Mesenchymal stem cell (in vitro differentiated cells and primary cell): ENCODE measurements at regions not wholly inside any gene's neighbourhood (a gene's known extent, or its start where the extent isn't known, plus 50 kb on each side); places are given as distances from the start of the nearest gene placed in this dataset.

Experiments used
- DNase-seq: peaks from one replicate; pipeline ENCODE4 v3.0.0-alpha.2; 2013
- H2AFZ ChIP-seq: one replicate; pipeline ENCODE4 v1.6.1; 2013; ENCODE audit warnings: low read depth, mild to moderate bottlenecking, control low read depth, inconsistent platforms, low read length, moderate library complexity
- H2AK5ac ChIP-seq: 2 replicates; pipeline ENCODE4 v1.6.1; 2013; ENCODE audit warnings: low read length, moderate library complexity, mild to moderate bottlenecking, inconsistent platforms; ENCODE audit not compliant: severe bottlenecking
- H2BK120ac ChIP-seq: one replicate; pipeline ENCODE4 v1.6.1; 2013; ENCODE audit warnings: low read depth, mild to moderate bottlenecking, inconsistent platforms, low read length, moderate library complexity
- H2BK12ac ChIP-seq, 2 experiments: one replicate each; pipeline ENCODE4 v1.6.1; 2013; ENCODE audit warnings: inconsistent platforms in 2 of 2, low read length in 2 of 2, mild to moderate bottlenecking in 2 of 2, moderate library complexity in 2 of 2, control low read depth in 1 of 2
- H2BK15ac ChIP-seq: one replicate; pipeline ENCODE4 v1.6.1; 2013; ENCODE audit warnings: mild to moderate bottlenecking, low read depth, inconsistent platforms; ENCODE audit not compliant: poor library complexity, severe bottlenecking
- H2BK5ac ChIP-seq: 2 replicates; pipeline ENCODE4 v1.6.1; 2013; ENCODE audit warnings: low read depth, mild to moderate bottlenecking, low read length, control low read depth, inconsistent platforms; ENCODE audit not compliant: poor library complexity, severe bottlenecking
- H3K14ac ChIP-seq, 2 experiments: one replicate each; pipeline ENCODE4 v1.6.1; 2013; ENCODE audit warnings: inconsistent platforms in 2 of 2, low read length in 2 of 2, control low read depth in 1 of 2, mild to moderate bottlenecking in 1 of 2, moderate library complexity in 1 of 2
- H3K18ac ChIP-seq, 2 experiments: one replicate each; pipeline ENCODE4 v1.6.1; 2013; ENCODE audit warnings: inconsistent platforms in 2 of 2, low read length in 2 of 2, control low read depth in 1 of 2, low read depth in 1 of 2, mild to moderate bottlenecking in 1 of 2
- H3K23ac ChIP-seq, 2 experiments: one replicate each; pipeline ENCODE4 v1.6.1; 2013; ENCODE audit warnings: inconsistent platforms in 2 of 2, low read length in 2 of 2, mild to moderate bottlenecking in 2 of 2, moderate library complexity in 2 of 2, control low read depth in 1 of 2
- H3K27ac ChIP-seq: 2 replicates; pipeline ENCODE4 v1.5.1; 2013; ENCODE audit warnings: mild to moderate bottlenecking, moderate library complexity, low read length, control low read depth, inconsistent platforms; ENCODE audit not compliant: poor library complexity, severe bottlenecking
- H3K27me3 ChIP-seq, 2 experiments: 2 replicates each; pipeline versions ENCODE4 v1.6.1 to v1.7.0; 2013; ENCODE audit warnings: low read length in 2 of 2, mild to moderate bottlenecking in 2 of 2, moderate library complexity in 2 of 2, control low read depth in 1 of 2, inconsistent platforms in 1 of 2; ENCODE audit not compliant: control insufficient read depth in 1 of 2, insufficient read depth in 1 of 2
- H3K36me3 ChIP-seq, 2 experiments: 2 replicates each; pipeline versions ENCODE4 v1.6.1 to v1.7.0; 2013; ENCODE audit warnings: low read length in 2 of 2, control low read depth in 1 of 2, inconsistent platforms in 1 of 2, low read depth in 1 of 2, mild to moderate bottlenecking in 1 of 2; ENCODE audit not compliant: insufficient read depth in 2 of 2, control insufficient read depth in 1 of 2
- H3K4ac ChIP-seq, 2 experiments: one replicate each; pipeline ENCODE4 v1.6.1; 2013; ENCODE audit warnings: inconsistent platforms in 2 of 2, low read length in 2 of 2, mild to moderate bottlenecking in 2 of 2, moderate library complexity in 2 of 2, control low read depth in 1 of 2, low read depth in 1 of 2
- H3K4me1 ChIP-seq: 2 replicates; pipeline ENCODE4 v1.6.1; 2013; ENCODE audit warnings: low read depth, low read length, control low read depth; ENCODE audit not compliant: control insufficient read depth, insufficient read depth
- H3K4me2 ChIP-seq: 2 replicates; pipeline ENCODE4 v1.6.1; 2013; ENCODE audit warnings: low read length, mild to moderate bottlenecking, inconsistent platforms; ENCODE audit not compliant: poor library complexity, severe bottlenecking
- H3K4me3 ChIP-seq, 2 experiments: 2 replicates each; pipeline versions ENCODE4 v1.5.1 to v1.7.0; 2013; ENCODE audit warnings: low read length in 2 of 2, mild to moderate bottlenecking in 2 of 2, control low read depth in 1 of 2, low read depth in 1 of 2; ENCODE audit not compliant: insufficient read depth in 1 of 2
- H3K79me1 ChIP-seq: replicated peaks from 2 replicates; pipeline ENCODE4 v1.6.1; 2013; ENCODE audit warnings: mild to moderate bottlenecking, control low read depth, low read length, inconsistent platforms; ENCODE audit not compliant: poor library complexity, severe bottlenecking
- H3K9ac ChIP-seq: 2 replicates; pipeline ENCODE4 v1.7.0; 2013; ENCODE audit warnings: mild to moderate bottlenecking, low read length, moderate library complexity
- H3K9me3 ChIP-seq: 2 replicates; pipeline ENCODE4 v1.7.0; 2013; ENCODE audit warnings: mild to moderate bottlenecking, low read length; ENCODE audit not compliant: control insufficient read depth
- H4K8ac ChIP-seq: one replicate; pipeline ENCODE4 v1.6.1; 2013; ENCODE audit warnings: inconsistent platforms, mild to moderate bottlenecking, low read length, moderate library complexity
- H4K91ac ChIP-seq: one replicate; pipeline ENCODE4 v1.6.1; 2013; ENCODE audit warnings: mild to moderate bottlenecking, low read length, inconsistent platforms
- WGBS: methylation state at CpG from one replicate; pipeline ENCODE4 v1.1.7; 2013; ENCODE audit warnings: mixed read lengths; 5-methylcytosine and 5-hydroxymethylcytosine counted together

- no peaks in the 10 kb centered on the region for H3K36me3 ChIP-seq
- no peak overlapping the region for H4K8ac ChIP-seq
- no peak overlapping the region for H3K9ac ChIP-seq
- H2BK5ac ChIP-seq: no peak overlapping the region
- H3K27me3 ChIP-seq: no peaks in the 10 kb centered on the region
- WGBS: 60% methylated on average over 1 of the region's 2 CpGs
- DNase-seq: no peak
- H2BK120ac ChIP-seq: no peak overlapping the region
- H3K4me3 ChIP-seq: no peak overlapping the region
- no peak overlapping the region for H2AK5ac ChIP-seq
- no peak overlapping the region for H3K27ac ChIP-seq
- H2AFZ ChIP-seq: no peak overlapping the region
- H4K91ac ChIP-seq: no peak overlapping the region
- H3K23ac ChIP-seq: no peak overlapping the region
- H2BK15ac ChIP-seq: no peak overlapping the region
- no peak overlapping the region for H3K4ac ChIP-seq
- H3K4me2 ChIP-seq: no peak overlapping the region
- H3K9me3 ChIP-seq: no peaks in the 10 kb centered on the region
- H3K4me1 ChIP-seq: no peaks in the 10 kb centered on the region
- H3K18ac ChIP-seq: no peak overlapping the region
- no peak overlapping the region for H2BK12ac ChIP-seq
- H3K79me1 ChIP-seq: no peaks in the 10 kb centered on the region
- H3K14ac ChIP-seq: no peak overlapping the region
Measured at GRCh38 chr10:105347487-105347886, 706.4 kb downstream of the SORCS3 start.

GRCh38 chr10:105342606-105343005, 701.5 kb downstream of the SORCS3 start:
- H3K4ac ChIP-seq: no peak overlapping the region
- H2BK12ac ChIP-seq: no peak overlapping the region
- no peaks in the 10 kb centered on the region for H3K4me1 ChIP-seq
- no peak overlapping the region for H3K9ac ChIP-seq
- DNase-seq: no peak
- H3K36me3 ChIP-seq: no peaks in the 10 kb centered on the region
- H3K9me3 ChIP-seq: no peaks in the 10 kb centered on the region
- no peak overlapping the region for H3K18ac ChIP-seq
- no peak overlapping the region for H3K14ac ChIP-seq
- no peak overlapping the region for H2BK15ac ChIP-seq
- H3K79me1 ChIP-seq: no peaks in the 10 kb centered on the region
- H2BK120ac ChIP-seq: no peak overlapping the region
- no peak overlapping the region for H3K27ac ChIP-seq
- H3K23ac ChIP-seq: no peak overlapping the region
- no peak overlapping the region for H3K4me2 ChIP-seq
- H2BK5ac ChIP-seq: no peak overlapping the region
- no peak overlapping the region for H2AK5ac ChIP-seq
- H3K4me3 ChIP-seq: no peak overlapping the region
- no peaks in the 10 kb centered on the region for H3K27me3 ChIP-seq
- WGBS: 52% methylated on average over 4 of the region's 4 CpGs
- no peak overlapping the region for H4K8ac ChIP-seq
- H4K91ac ChIP-seq: no peak overlapping the region
- H2AFZ ChIP-seq: no peak overlapping the region

GRCh38 chr10:105339669-105340068, 698.6 kb downstream of the SORCS3 start:
- Histone ChIP-seq H3K9me3 (peaks cover 4% of the 10 kb centered on the region), H3K23ac (no peak overlapping the region), H2AK5ac (no peak overlapping the region), H3K4ac (no peak overlapping the region), H3K4me1 (no peaks in the 10 kb centered on the region), H3K9ac (no peak overlapping the region), H4K8ac (no peak overlapping the region), H3K18ac (no peak overlapping the region), H3K36me3 (no peaks in the 10 kb centered on the region), H2BK15ac (no peak overlapping the region), H2BK12ac (no peak overlapping the region), H3K27me3 (no peaks in the 10 kb centered on the region), H3K79me1 (no peaks in the 10 kb centered on the region), H3K14ac (no peak overlapping the region), H4K91ac (no peak overlapping the region), H3K4me2 (no peak overlapping the region), H2BK5ac (no peak overlapping the region), H3K27ac (no peak overlapping the region), H3K4me3 (no peak overlapping the region), H2BK120ac (no peak overlapping the region), H2AFZ (no peak overlapping the region)
- no peak for DNase-seq
- no CpG with 5 or more reads among the region's 1 CpG for WGBS

- Histone ChIP-seq H3K4me3 (no peak overlapping the region), H2AFZ (no peak overlapping the region), H3K36me3 (no peaks in the 10 kb centered on the region), H4K91ac (no peak overlapping the region), H3K4ac (no peak overlapping the region), H3K79me1 (no peaks in the 10 kb centered on the region), H2BK15ac (no peak overlapping the region), H3K4me2 (no peak overlapping the region), H3K4me1 (no peaks in the 10 kb centered on the region), H3K14ac (no peak overlapping the region), H3K23ac (no peak overlapping the region), H2BK5ac (no peak overlapping the region), H2BK120ac (no peak overlapping the region), H4K8ac (no peak overlapping the region), H3K9ac (no peak overlapping the region), H3K18ac (no peak overlapping the region), H3K27ac (no peak overlapping the region), H3K9me3 (peaks cover 7% of the 10 kb centered on the region), H3K27me3 (no peaks in the 10 kb centered on the region), H2AK5ac (no peak overlapping the region), H2BK12ac (no peak overlapping the region)
- WGBS: no CpG with 5 or more reads among the region's 1 CpG
- no peak for DNase-seq
Measured at GRCh38 chr10:105328503-105329133, 687.5 kb downstream of the SORCS3 start.
